Hepatocyte (in vitro differentiated cells): ENCODE measurements at regions not wholly inside any gene's neighbourhood (a gene's known extent, or its start where the extent isn't known, plus 50 kb on each side); places are given as distances from the start of the nearest gene placed in this dataset.

Experiments
- CTCF ChIP-seq: fragments of 200-600 bp; sonication (generic); IDR thresholded peaks from 2 replicates; pipeline ENCODE4 v1.5.1; 2016; ENCODE audit warnings: antibody characterized with exemption, mild to moderate bottlenecking; ENCODE audit not compliant: poor library complexity
- EZH2phosphoT487 ChIP-seq: fragments of 200-600 bp; sonication (generic); IDR thresholded peaks from one replicate; pipeline ENCODE4 v1.6.1; 2018; ENCODE audit warnings: antibody characterized with exemption, mild to moderate bottlenecking, low read depth, moderate library complexity; ENCODE audit not compliant: unreplicated experiment, severe bottlenecking

- TF ChIP-seq EZH2phosphoT487 (no peak), CTCF (no peak)
Measured at GRCh38 chr2:183809404-183809803, 685.2 kb downstream of the NUP35 start.
